Fibroblast of skin of left quadriceps (primary cell): ENCODE measurements at regions not wholly inside any gene's neighbourhood (a gene's known extent, or its start where the extent isn't known, plus 50 kb on each side); places are given as distances from the start of the nearest gene placed in this dataset.
"Not testable (repeated sequence)": the region's sequence is repeated elsewhere in the genome, so short reads cannot be mapped to it uniquely, and the experiment has no call there.

ENCODE experiments used
- DNase-seq, 2 experiments: peaks; one replicate each; pipeline ENCODE4 v3.0.0-alpha.2; 2013; ENCODE audit warnings: low read depth in 2 of 2

GRCh38 chr6:140398076-140398475 lies 1023.6 kb upstream of the CITED2 start:
- no peak for DNase-seq

- no peak for DNase-seq
Observed at GRCh38 chr6:140397106-140397505, 1022.7 kb upstream of the CITED2 start.

GRCh38 chr6:140393665-140394540 lies 1019.5 kb upstream of the CITED2 start:
- no peak for DNase-seq

GRCh38 chr6:140388815-140389214 lies 1014.4 kb upstream of the CITED2 start:
- DNase-seq = no peak

GRCh38 chr6:140388192-140388802 lies 1013.8 kb upstream of the CITED2 start:
- DNase-seq = no peak

- DNase-seq = no peak
Observed at GRCh38 chr6:140385679-140386078, 1011.2 kb upstream of the CITED2 start.

- DNase-seq = no peak
Observed at GRCh38 chr6:140382355-140382754, 1007.9 kb upstream of the CITED2 start.

GRCh38 chr6:140380427-140381218 lies 1006.2 kb upstream of the CITED2 start:
- peak; percentile 62 to 66 for DNase-seq

GRCh38 chr6:140379919-140380318 lies 1005.5 kb upstream of the CITED2 start:
- no peak for DNase-seq

- no peak for DNase-seq
Observed at GRCh38 chr6:140376209-140376608, 1001.8 kb upstream of the CITED2 start.

GRCh38 chr6:140373728-140374127 lies 999.3 kb upstream of the CITED2 start:
- not testable (repeated sequence) for DNase-seq

- no peak for DNase-seq
Observed at GRCh38 chr6:140372064-140372463, 997.6 kb upstream of the CITED2 start.

GRCh38 chr6:140370976-140371870 lies 996.8 kb upstream of the CITED2 start:
- no peak for DNase-seq

GRCh38 chr6:140370441-140370840 lies 996.0 kb upstream of the CITED2 start:
- DNase-seq = no peak

- DNase-seq = peak in 1 of 2 experiments; percentile 18
Observed at GRCh38 chr6:140366991-140367390, 992.5 kb upstream of the CITED2 start.

- DNase-seq = no peak
Observed at GRCh38 chr6:140364916-140365315, 990.5 kb upstream of the CITED2 start.

GRCh38 chr6:140360651-140361050 lies 986.2 kb upstream of the CITED2 start:
- peak; percentile 25 to 33 for DNase-seq

- no peak for DNase-seq
Observed at GRCh38 chr6:140355476-140355875, 981.0 kb upstream of the CITED2 start.

- DNase-seq = no peak
Observed at GRCh38 chr6:140354296-140354695, 979.8 kb upstream of the CITED2 start.

GRCh38 chr6:140353536-140353935 lies 979.1 kb upstream of the CITED2 start:
- DNase-seq = no peak

GRCh38 chr6:140346428-140346827 lies 972.0 kb upstream of the CITED2 start:
- DNase-seq = no peak
